Stimulated activated CD4-positive, alpha-beta T cell treated with anti-CD3 and anti-CD28 coated beads, Interleukin-15, amount 100 ng/mL, for 24 hours (primary cell): ENCODE measurements at regions not wholly inside any gene's neighbourhood (a gene's known extent, or its start where the extent isn't known, plus 50 kb on each side); places are given as distances from the start of the nearest gene placed in this dataset.

Source experiments
- DNase-seq: peaks from one replicate; pipeline ENCODE4 v3.0.0-alpha.2; 2020

GRCh38 chr17:68812876-68813584 lies 142.2 kb downstream of the ABCA8 start:
- no peak for DNase-seq

- DNase-seq: no peak
Measured at GRCh38 chr17:68809148-68809547, 146.0 kb downstream of the ABCA8 start.

GRCh38 chr17:68807998-68808772 lies 147.0 kb downstream of the ABCA8 start:
- no peak for DNase-seq

GRCh38 chr17:68805609-68806008 lies 149.6 kb downstream of the ABCA8 start:
- DNase-seq: no peak

GRCh38 chr17:68804777-68805520 lies 150.2 kb downstream of the ABCA8 start:
- DNase-seq: no peak

- DNase-seq: no peak
Measured at GRCh38 chr17:68803164-68803929, 151.8 kb downstream of the ABCA8 start.

GRCh38 chr17:68801335-68802247 lies 153.6 kb downstream of the ABCA8 start:
- DNase-seq: no peak

GRCh38 chr17:68800751-68801150 lies 154.4 kb downstream of the ABCA8 start:
- DNase-seq: no peak

GRCh38 chr17:68794636-68795434 lies 160.4 kb downstream of the ABCA8 start:
- DNase-seq: no peak

GRCh38 chr17:68792873-68793272 lies 162.3 kb downstream of the ABCA8 start:
- no peak for DNase-seq

- no peak for DNase-seq
Measured at GRCh38 chr17:68792042-68792685, 163.0 kb downstream of the ABCA8 start.

- no peak for DNase-seq
Measured at GRCh38 chr17:68790931-68791330, 164.3 kb downstream of the ABCA8 start.

GRCh38 chr17:68790492-68790891 lies 164.7 kb downstream of the ABCA8 start:
- no peak for DNase-seq

- DNase-seq: no peak
Measured at GRCh38 chr17:68789203-68789962, 165.8 kb downstream of the ABCA8 start.

- DNase-seq: no peak
Measured at GRCh38 chr17:68785565-68786486, 169.4 kb downstream of the ABCA8 start.

GRCh38 chr17:68784431-68784830 lies 170.8 kb downstream of the ABCA8 start:
- no peak for DNase-seq

- DNase-seq: no peak
Measured at GRCh38 chr17:68783861-68784260, 171.3 kb downstream of the ABCA8 start.

GRCh38 chr17:68782789-68783188 lies 172.4 kb downstream of the ABCA8 start:
- DNase-seq: no peak
